ENCODE measurements at regions not wholly inside any gene's neighbourhood (a gene's known extent, or its start where the extent isn't known, plus 50 kb on each side); places are given as distances from the start of the nearest gene placed in this dataset.

DNA sequence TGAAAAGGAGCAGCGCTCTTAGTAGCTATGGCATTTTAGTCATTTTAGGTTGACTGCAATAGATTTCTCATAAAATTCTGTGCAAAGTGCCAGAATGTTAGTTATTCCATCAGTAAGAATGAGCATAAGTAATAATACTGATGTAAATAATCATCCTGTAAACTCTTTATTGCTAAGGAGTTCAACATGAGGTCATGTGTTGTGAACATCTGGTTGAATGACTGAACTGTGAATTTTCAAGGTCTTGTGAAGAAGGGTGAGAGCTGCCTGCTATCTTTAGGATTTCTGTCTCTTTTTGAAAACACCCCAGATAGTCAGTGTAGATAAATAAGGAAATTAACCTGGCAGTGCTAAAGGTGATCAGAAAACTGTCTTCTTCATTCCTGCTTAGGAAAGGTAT is 333.4 kb upstream of the TBC1D5 start:
- no peaks in the 10 kb centered on the region for H3K4me1 ChIP-seq (ENCODE audit: control insufficient read depth in 1 of 2, insufficient read depth in 2 of 2, low read length in 2 of 2)
- H3K9ac ChIP-seq (ENCODE audit: low read length), result no peak overlapping the region
- no peak overlapping the region for H3K23ac ChIP-seq (ENCODE audit: low read length)
- H3K4me3 ChIP-seq (ENCODE audit: low read depth, low read length), result no peak overlapping the region
- H4K91ac ChIP-seq (ENCODE audit: low read depth, low read length), result no peak overlapping the region
- H3K79me1 ChIP-seq (ENCODE audit: low read length), result no peaks in the 10 kb centered on the region
- H4K8ac ChIP-seq (ENCODE audit: low read depth, low read length), result no peak overlapping the region
- H3K18ac ChIP-seq (ENCODE audit: low read length), result no peak overlapping the region
- no peak for DNase-seq
- no peak overlapping the region for H2BK5ac ChIP-seq (ENCODE audit: low read depth, low read length, poor library complexity)
- H3K79me2 ChIP-seq (ENCODE audit: control insufficient read depth, insufficient read depth, low read length, poor library complexity), result no peaks in the 10 kb centered on the region
- H4K12ac ChIP-seq (ENCODE audit: low read depth, low read length), result no peak overlapping the region
- no peaks in the 10 kb centered on the region for H3K9me3 ChIP-seq (ENCODE audit: insufficient read depth, low read depth, low read length)
- H3K36me3 ChIP-seq (ENCODE audit: control insufficient read depth in 1 of 2, insufficient read depth in 2 of 2, low read length in 2 of 2), result no peaks in the 10 kb centered on the region
- H3K27me3 ChIP-seq (ENCODE audit: insufficient read depth, low read length), result no peaks in the 10 kb centered on the region
- H3K4ac ChIP-seq (ENCODE audit: low read depth, low read length), result no peak overlapping the region
- no peak overlapping the region for H3K14ac ChIP-seq (ENCODE audit: low read length)
- no peak overlapping the region for H2AK5ac ChIP-seq (ENCODE audit: low read length)
- no peak overlapping the region for H2BK120ac ChIP-seq (ENCODE audit: insufficient read depth, low read length, poor library complexity)
- H2BK12ac ChIP-seq (ENCODE audit: low read length), result no peak overlapping the region
- no peak overlapping the region for H3K27ac ChIP-seq (ENCODE audit: low read depth, low read length)
- H2AFZ ChIP-seq (ENCODE audit: insufficient read depth, low read length, poor library complexity), result no peak overlapping the region
- no CpG with 5 or more reads among the region's 1 CpG for WGBS (ENCODE audit: extremely low coverage, insufficient coverage, insufficient read length)
- H3K4me2 ChIP-seq (ENCODE audit: low read length), result no peak overlapping the region

DNA sequence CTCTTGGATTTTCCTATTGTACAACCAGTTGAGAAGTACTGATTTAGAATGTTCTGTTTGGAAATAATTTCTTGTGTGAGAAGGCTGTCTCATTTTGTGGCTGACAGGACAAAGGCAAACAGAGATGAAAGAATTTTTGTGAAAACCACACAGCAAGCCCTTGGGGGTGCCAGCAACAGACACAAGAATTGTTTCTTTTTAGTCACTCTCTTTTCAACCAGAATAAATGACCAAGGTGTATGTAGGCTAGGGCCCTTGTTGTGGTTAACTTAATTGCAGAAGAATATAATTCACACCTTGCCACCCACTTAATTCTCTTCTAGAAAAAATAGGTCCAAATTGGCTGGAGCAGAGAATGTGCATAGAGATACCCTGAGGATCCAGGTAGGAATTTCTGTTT is 329.4 kb upstream of the TBC1D5 start:
- Histone ChIP-seq H3K27me3 (ENCODE audit: insufficient read depth, low read length) (no peaks in the 10 kb centered on the region), H2AFZ (ENCODE audit: insufficient read depth, low read length, poor library complexity) (no peak overlapping the region)

DNA sequence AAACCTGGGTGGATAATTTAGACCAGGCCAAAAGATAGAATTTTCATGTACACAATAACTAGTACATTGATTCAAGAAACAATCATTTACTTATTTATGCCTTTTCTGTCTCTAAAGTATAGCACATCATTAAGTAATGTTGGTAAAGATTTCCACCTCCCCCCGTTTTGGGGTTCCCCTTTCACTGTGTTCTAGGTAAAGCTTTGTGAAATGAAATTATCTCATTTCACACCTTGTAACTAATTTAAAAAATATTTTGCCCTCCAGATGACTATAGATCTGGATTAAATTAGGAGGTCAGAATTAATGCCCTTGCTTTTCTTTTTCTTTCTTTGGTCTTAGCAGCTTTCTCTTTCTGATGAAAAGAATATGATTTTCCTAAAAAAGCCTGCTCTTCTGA is 328.5 kb upstream of the TBC1D5 start:
- H3K4me1 ChIP-seq (ENCODE audit: control insufficient read depth in 1 of 2, insufficient read depth in 2 of 2, low read length in 2 of 2), result no peaks in the 10 kb centered on the region
- H4K12ac ChIP-seq (ENCODE audit: low read depth, low read length), result no peak overlapping the region
- H4K8ac ChIP-seq (ENCODE audit: low read depth, low read length), result no peak overlapping the region
- peaks cover 0 to 2% of the 10 kb centered on the region in 2 experiments for H3K36me3 ChIP-seq (ENCODE audit: control insufficient read depth in 1 of 2, insufficient read depth in 2 of 2, low read length in 2 of 2)
- H3K18ac ChIP-seq (ENCODE audit: low read length), result no peak overlapping the region
- no CpG with 5 or more reads among the region's 1 CpG for WGBS (ENCODE audit: extremely low coverage, insufficient coverage, insufficient read length)
- H2BK5ac ChIP-seq (ENCODE audit: low read depth, low read length, poor library complexity), result no peak overlapping the region
- no peak overlapping the region for H3K14ac ChIP-seq (ENCODE audit: low read length)
- H2BK120ac ChIP-seq (ENCODE audit: insufficient read depth, low read length, poor library complexity), result no peak overlapping the region
- no peak overlapping the region for H3K4me2 ChIP-seq (ENCODE audit: low read length)
- no peak overlapping the region for H2AK5ac ChIP-seq (ENCODE audit: low read length)
- H3K79me1 ChIP-seq (ENCODE audit: low read length), result no peaks in the 10 kb centered on the region
- no peaks in the 10 kb centered on the region for H3K27me3 ChIP-seq (ENCODE audit: insufficient read depth, low read length)
- no peak overlapping the region for H2AFZ ChIP-seq (ENCODE audit: insufficient read depth, low read length, poor library complexity)
- no peak for DNase-seq
- H3K4ac ChIP-seq (ENCODE audit: low read depth, low read length), result no peak overlapping the region
- H3K27ac ChIP-seq (ENCODE audit: low read depth, low read length), result no peak overlapping the region
- no peaks in the 10 kb centered on the region for H3K9me3 ChIP-seq (ENCODE audit: insufficient read depth, low read depth, low read length)
- H3K4me3 ChIP-seq (ENCODE audit: low read depth, low read length), result no peak overlapping the region
- no peak overlapping the region for H3K9ac ChIP-seq (ENCODE audit: low read length)
- no peak overlapping the region for H2BK12ac ChIP-seq (ENCODE audit: low read length)
- no peak overlapping the region for H3K23ac ChIP-seq (ENCODE audit: low read length)
- H3K79me2 ChIP-seq (ENCODE audit: control insufficient read depth, insufficient read depth, low read length, poor library complexity), result no peaks in the 10 kb centered on the region
- no peak overlapping the region for H4K91ac ChIP-seq (ENCODE audit: low read depth, low read length)

More for the DNA sequence above, 329.4 kb upstream of the TBC1D5 start:
- Histone ChIP-seq H4K12ac (ENCODE audit: low read depth, low read length) (no peak overlapping the region), H4K8ac (ENCODE audit: low read depth, low read length) (no peak overlapping the region), H3K27ac (ENCODE audit: low read depth, low read length) (no peak overlapping the region), H3K9ac (ENCODE audit: low read length) (no peak overlapping the region), H2BK12ac (ENCODE audit: low read length) (no peak overlapping the region), H3K4ac (ENCODE audit: low read depth, low read length) (no peak overlapping the region), H2BK120ac (ENCODE audit: insufficient read depth, low read length, poor library complexity) (no peak overlapping the region), H2BK5ac (ENCODE audit: low read depth, low read length, poor library complexity) (no peak overlapping the region), H3K23ac (ENCODE audit: low read length) (no peak overlapping the region), H4K91ac (ENCODE audit: low read depth, low read length) (no peak overlapping the region), H3K18ac (ENCODE audit: low read length) (no peak overlapping the region), H3K14ac (ENCODE audit: low read length) (no peak overlapping the region), H3K4me1 (ENCODE audit: control insufficient read depth in 1 of 2, insufficient read depth in 2 of 2, low read length in 2 of 2) (no peaks in the 10 kb centered on the region), H3K4me3 (ENCODE audit: low read depth, low read length) (no peak overlapping the region), H3K4me2 (ENCODE audit: low read length) (no peak overlapping the region), H3K9me3 (ENCODE audit: insufficient read depth, low read depth, low read length) (no peaks in the 10 kb centered on the region), H3K79me1 (ENCODE audit: low read length) (no peaks in the 10 kb centered on the region), H3K36me3 (ENCODE audit: control insufficient read depth in 1 of 2, insufficient read depth in 2 of 2, low read length in 2 of 2) (peaks cover 0 to 2% of the 10 kb centered on the region in 2 experiments), H3K79me2 (ENCODE audit: control insufficient read depth, insufficient read depth, low read length, poor library complexity) (no peaks in the 10 kb centered on the region), H2AK5ac (ENCODE audit: low read length) (no peak overlapping the region)
- DNase-seq, result no peak

DNA sequence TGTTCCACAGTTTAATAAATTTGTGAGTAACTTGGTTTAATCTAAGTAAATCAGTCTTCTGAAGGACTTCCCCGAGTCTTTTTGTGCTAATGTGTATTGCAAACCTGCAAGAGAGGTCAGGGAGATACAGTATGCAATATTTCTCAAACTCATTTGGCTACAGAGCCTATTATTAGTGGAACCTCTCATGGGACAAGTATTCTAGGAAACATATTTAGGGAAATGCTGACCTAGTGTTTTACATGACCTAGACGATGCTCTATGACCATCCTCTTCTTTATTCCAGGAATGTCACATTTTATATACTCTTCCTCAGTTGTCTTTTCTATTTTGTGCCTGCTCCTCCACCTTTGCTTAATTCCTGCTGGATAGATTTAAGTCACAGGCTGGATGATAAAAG is 327.8 kb upstream of the TBC1D5 start:
- Histone ChIP-seq H3K4ac (ENCODE audit: low read depth, low read length) (no peak overlapping the region), H3K4me1 (ENCODE audit: control insufficient read depth in 1 of 2, insufficient read depth in 2 of 2, low read length in 2 of 2) (no peaks in the 10 kb centered on the region), H3K9ac (ENCODE audit: low read length) (no peak overlapping the region), H2AFZ (ENCODE audit: insufficient read depth, low read length, poor library complexity) (no peak overlapping the region), H3K36me3 (ENCODE audit: control insufficient read depth in 1 of 2, insufficient read depth in 2 of 2, low read length in 2 of 2) (peaks cover 0 to 2% of the 10 kb centered on the region in 2 experiments), H2BK120ac (ENCODE audit: insufficient read depth, low read length, poor library complexity) (no peak overlapping the region), H3K14ac (ENCODE audit: low read length) (no peak overlapping the region), H2BK5ac (ENCODE audit: low read depth, low read length, poor library complexity) (no peak overlapping the region), H3K79me1 (ENCODE audit: low read length) (no peaks in the 10 kb centered on the region), H3K27me3 (ENCODE audit: insufficient read depth, low read length) (no peaks in the 10 kb centered on the region), H2BK12ac (ENCODE audit: low read length) (no peak overlapping the region), H3K79me2 (ENCODE audit: control insufficient read depth, insufficient read depth, low read length, poor library complexity) (no peaks in the 10 kb centered on the region), H4K8ac (ENCODE audit: low read depth, low read length) (no peak overlapping the region), H3K4me2 (ENCODE audit: low read length) (no peak overlapping the region), H3K27ac (ENCODE audit: low read depth, low read length) (no peak overlapping the region), H3K4me3 (ENCODE audit: low read depth, low read length) (no peak overlapping the region), H3K23ac (ENCODE audit: low read length) (no peak overlapping the region), H4K12ac (ENCODE audit: low read depth, low read length) (no peak overlapping the region), H2AK5ac (ENCODE audit: low read length) (no peak overlapping the region), H3K18ac (ENCODE audit: low read length) (no peak overlapping the region), H3K9me3 (ENCODE audit: insufficient read depth, low read depth, low read length) (no peaks in the 10 kb centered on the region), H4K91ac (ENCODE audit: low read depth, low read length) (no peak overlapping the region)
- no peak for DNase-seq
- WGBS (ENCODE audit: extremely low coverage, insufficient coverage, insufficient read length), result no CpG with 5 or more reads among the region's 2 CpGs
